Stimulated activated naive CD4-positive, alpha-beta T cell treated with Interleukin-2 at 50 U/mL for 16 hours (primary cell): ENCODE measurements at regions not wholly inside any gene's neighbourhood (a gene's known extent, or its start where the extent isn't known, plus 50 kb on each side); places are given as distances from the start of the nearest gene placed in this dataset.
"Not testable (repeated sequence)": the region's sequence is repeated elsewhere in the genome, so short reads cannot be mapped to it uniquely, and the experiment has no call there.

Experiments used
- DNase-seq: peaks from one replicate; lab custom pipeline; 2025; lab: John Stamatoyannopoulos, UW

- DNase-seq: not testable (repeated sequence)
Measured at GRCh38 chr2:146405402-146406309, 1439.2 kb upstream of the ACVR2A start.

GRCh38 chr2:146403546-146404160 lies 1441.2 kb upstream of the ACVR2A start:
- DNase-seq: not testable (repeated sequence)

GRCh38 chr2:146392631-146393030 lies 1452.2 kb upstream of the ACVR2A start:
- no peak for DNase-seq

GRCh38 chr2:146392186-146392585 lies 1452.6 kb upstream of the ACVR2A start:
- DNase-seq: no peak

GRCh38 chr2:146388757-146389156 lies 1456.1 kb upstream of the ACVR2A start:
- no peak for DNase-seq

GRCh38 chr2:146386096-146386495 lies 1458.7 kb upstream of the ACVR2A start:
- DNase-seq: no peak

- DNase-seq: no peak
Measured at GRCh38 chr2:146385031-146385430, 1459.8 kb upstream of the ACVR2A start.

- DNase-seq: no peak
Measured at GRCh38 chr2:146376511-146377064, 1468.2 kb upstream of the ACVR2A start.

GRCh38 chr2:146374505-146374904 lies 1470.3 kb upstream of the ACVR2A start:
- no peak for DNase-seq

- DNase-seq: not testable (repeated sequence)
Measured at GRCh38 chr2:146371364-146371763, 1473.5 kb upstream of the ACVR2A start.

- DNase-seq: no peak
Measured at GRCh38 chr2:146370826-146371225, 1474.0 kb upstream of the ACVR2A start.

GRCh38 chr2:146366276-146366675 lies 1478.6 kb upstream of the ACVR2A start:
- no peak for DNase-seq

GRCh38 chr2:146365041-146365440 lies 1479.8 kb upstream of the ACVR2A start:
- no peak for DNase-seq

- no peak for DNase-seq
Measured at GRCh38 chr2:146363731-146364130, 1481.1 kb upstream of the ACVR2A start.

GRCh38 chr2:146351689-146352088 lies 1493.1 kb upstream of the ACVR2A start:
- DNase-seq: no peak

GRCh38 chr2:146349334-146349733 lies 1495.5 kb upstream of the ACVR2A start:
- no peak for DNase-seq

- no peak for DNase-seq
Measured at GRCh38 chr2:146324951-146325350, 1519.9 kb upstream of the ACVR2A start.

GRCh38 chr2:146323564-146323963 lies 1521.3 kb upstream of the ACVR2A start:
- DNase-seq: no peak

GRCh38 chr2:146321175-146321574 lies 1523.7 kb upstream of the ACVR2A start:
- no peak for DNase-seq

GRCh38 chr2:146317959-146318358 lies 1526.9 kb upstream of the ACVR2A start:
- no peak for DNase-seq

- DNase-seq: no peak
Measured at GRCh38 chr2:146312899-146313298, 1531.9 kb upstream of the ACVR2A start.

GRCh38 chr2:146305164-146305563 lies 1539.7 kb upstream of the ACVR2A start:
- no peak for DNase-seq

GRCh38 chr2:146301287-146301686 lies 1543.5 kb upstream of the ACVR2A start:
- no peak for DNase-seq
